Caco-2 (cell line): ENCODE measurements at regions not wholly inside any gene's neighbourhood (a gene's known extent, or its start where the extent isn't known, plus 50 kb on each side); places are given as distances from the start of the nearest gene placed in this dataset.

Source experiments
- BruUV-seq: library from RNA; stranded (reverse); fragments of 400-500 nt; replicated peaks from 2 replicates; lab custom pipeline; 2021; lab: Mats Ljungman, UMichigan
- CTCF ChIA-PET: fragments of 300-600 bp; sonication (Branson Sonifier 250); formaldehyde crosslinking; loops from one replicate; lab custom pipeline; 2022; ENCODE audit warnings: antibody characterized with exemption; lab: Charles Lee
- POLR2A ChIA-PET: fragments of 300-600 bp; sonication (Branson Sonifier 250); formaldehyde crosslinking; loops from one replicate; lab custom pipeline; 2022; ENCODE audit warnings: antibody characterized with exemption; lab: Charles Lee
- DNase-seq, 2 experiments: peaks; one replicate each; pipeline versions ENCODE4 v3.0.0 to v3.0.0-alpha.2; 2020 to 2022
- H3K27me3 ChIP-seq: replicated peaks from 2 replicates; pipeline ENCODE4 v1.6.0; 2011; ENCODE audit warnings: low read length; ENCODE audit not compliant: control insufficient read depth, insufficient read depth
- H3K36me3 ChIP-seq: 2 replicates; pipeline ENCODE4 v1.5.1; 2011; ENCODE audit warnings: low read length; ENCODE audit not compliant: control insufficient read depth, insufficient read depth
- H3K4me1 ChIP-seq: fragments of 250-450 bp; sonication (Bioruptor Pico); 2 replicates; pipeline ENCODE4 v1.5.1; 2020; ENCODE audit warnings: mild to moderate bottlenecking
- H3K4me3 ChIP-seq: 2 replicates; pipeline ENCODE4 v1.5.1; 2011; ENCODE audit warnings: low read depth, mild to moderate bottlenecking, control low read depth, low read length
- H3K9me3 ChIP-seq: fragments of 250-450 bp; sonication (Bioruptor Pico); 2 replicates; pipeline ENCODE4 v1.5.1; 2020; ENCODE audit warnings: mild to moderate bottlenecking, moderate library complexity
- H3K27ac Mint-ChIP-seq: one replicate; pipeline ENCODE4 v1.8.0; 2022; ENCODE audit warnings: mixed read lengths; ENCODE audit not compliant: unreplicated experiment
- H3K27me3 Mint-ChIP-seq: one replicate; pipeline ENCODE4 v1.8.0; 2022; ENCODE audit warnings: mixed read lengths; ENCODE audit not compliant: insufficient read depth, unreplicated experiment
- H3K36me3 Mint-ChIP-seq: one replicate; pipeline ENCODE4 v1.8.0; 2022; ENCODE audit warnings: mild to moderate bottlenecking, mixed read lengths; ENCODE audit not compliant: insufficient read depth, unreplicated experiment
- H3K4me1 Mint-ChIP-seq: one replicate; pipeline ENCODE4 v1.8.0; 2022; ENCODE audit warnings: low read depth, mixed read lengths; ENCODE audit not compliant: unreplicated experiment
- H3K4me3 Mint-ChIP-seq: one replicate; pipeline ENCODE4 v1.8.0; 2022; ENCODE audit warnings: mild to moderate bottlenecking, moderate library complexity, mixed read lengths; ENCODE audit not compliant: unreplicated experiment
- H3K9me3 Mint-ChIP-seq: one replicate; pipeline ENCODE4 v1.8.0; 2022; ENCODE audit warnings: mixed read lengths; ENCODE audit not compliant: unreplicated experiment
- CTCF ChIP-seq, 2 experiments: fragments of 200-600 bp in 1 of 2; IDR thresholded peaks; 1 replicate in 1 of 2; 2 replicates in 1 of 2; pipeline versions ENCODE4 v1.5.1 to v1.8.0; 2011 to 2022; ENCODE audit warnings: antibody characterized with exemption in 1 of 2, control low read depth in 1 of 2, inconsistent platforms in 1 of 2, low read depth in 1 of 2, low read length in 1 of 2, mild to moderate bottlenecking in 1 of 2, moderate library complexity in 1 of 2; ENCODE audit not compliant: insufficient read depth in 1 of 2, severe bottlenecking in 1 of 2, unreplicated experiment in 1 of 2
- intact Hi-C: fragments of 100-400 bp; cut with micrococcal nuclease; formaldehyde crosslinking; loops from one replicate; pipeline ENCODE4 v1.10.0; 2022; ENCODE audit not compliant: unreplicated experiment

GRCh38 chr13:46953331-46953730 is 56.5 kb upstream of the HTR2A start:
- CTCF ChIA-PET, result no interaction called here
- Mint-ChIP-seq H3K9me3 (no peaks in the 10 kb centered on the region), H3K36me3 (no peaks in the 10 kb centered on the region), H3K4me1 (no peaks in the 10 kb centered on the region), H3K4me3 (no peak overlapping the region), H3K27ac (no peak overlapping the region), H3K27me3 (peaks cover 9% of the 10 kb centered on the region)
- Histone ChIP-seq H3K4me1 (no peaks in the 10 kb centered on the region), H3K9me3 (no peaks in the 10 kb centered on the region), H3K36me3 (no peaks in the 10 kb centered on the region), H3K4me3 (no peak overlapping the region), H3K27me3 (no peaks in the 10 kb centered on the region)
- BruUV-seq, result no TSS peak
- intact Hi-C loops, result no loop called here
- no peak for TF ChIP-seq CTCF (IDR thresholded peaks at IDR 0.05; ENCODE audit: insufficient read depth in 1 of 2, low read depth in 1 of 2, low read length in 1 of 2, severe bottlenecking in 1 of 2, unreplicated experiment in 1 of 2)
- POLR2A ChIA-PET, result no interaction called here
- DNase-seq, result no peak

- Histone ChIP-seq H3K4me1 (no peaks in the 10 kb centered on the region), H3K27me3 (no peaks in the 10 kb centered on the region), H3K36me3 (no peaks in the 10 kb centered on the region), H3K4me3 (no peak overlapping the region), H3K9me3 (no peaks in the 10 kb centered on the region)
- CTCF ChIA-PET, result interaction anchor here (0.8 kb wide), 1 partner anchor 11 kb away, joined by 3 read pairs; no protein-coding TSS in a partner anchor
- intact Hi-C loops, result no loop called here
- H3K36me3 Mint-ChIP-seq, result no peaks in the 10 kb centered on the region
- POLR2A ChIA-PET, result no interaction called here
- BruUV-seq, result no TSS peak
- H3K9me3 Mint-ChIP-seq, result no peaks in the 10 kb centered on the region
- peaks cover 6% of the 10 kb centered on the region for H3K27me3 Mint-ChIP-seq
- H3K4me1 Mint-ChIP-seq, result no peaks in the 10 kb centered on the region
- TF ChIP-seq CTCF (IDR thresholded peaks at IDR 0.05; ENCODE audit: insufficient read depth in 1 of 2, low read depth in 1 of 2, low read length in 1 of 2, severe bottlenecking in 1 of 2, unreplicated experiment in 1 of 2), result no peak
- no peak overlapping the region for H3K4me3 Mint-ChIP-seq
- no peak overlapping the region for H3K27ac Mint-ChIP-seq
- no peak for DNase-seq
Measured at GRCh38 chr13:46951516-46951915, 54.7 kb upstream of the HTR2A start.

GRCh38 chr13:46949211-46949610 is 52.4 kb upstream of the HTR2A start:
- POLR2A ChIA-PET, result no interaction called here
- H3K27me3 ChIP-seq, result no peaks in the 10 kb centered on the region
- no peak for DNase-seq
- H3K4me1 ChIP-seq, result no peaks in the 10 kb centered on the region
- Mint-ChIP-seq H3K36me3 (no peaks in the 10 kb centered on the region), H3K27me3 (peaks cover 2% of the 10 kb centered on the region), H3K4me3 (no peak overlapping the region), H3K9me3 (peaks cover 11% of the 10 kb centered on the region), H3K27ac (no peak overlapping the region), H3K4me1 (no peaks in the 10 kb centered on the region)
- no TSS peak for BruUV-seq
- no peaks in the 10 kb centered on the region for H3K36me3 ChIP-seq
- CTCF ChIA-PET, result no interaction called here
- TF ChIP-seq CTCF (IDR thresholded peaks at IDR 0.05; ENCODE audit: insufficient read depth in 1 of 2, low read depth in 1 of 2, low read length in 1 of 2, severe bottlenecking in 1 of 2, unreplicated experiment in 1 of 2), result no peak
- no peaks in the 10 kb centered on the region for H3K9me3 ChIP-seq
- intact Hi-C loops, result no loop called here
- H3K4me3 ChIP-seq, result no peak overlapping the region
